HEK293 (cell line): ENCODE measurements at regions not wholly inside any gene's neighbourhood (a gene's known extent, or its start where the extent isn't known, plus 50 kb on each side); places are given as distances from the start of the nearest gene placed in this dataset.

ENCODE experiments used
- MYNN ChIP-seq: fragments of 450-650 bp; formaldehyde crosslinking; IDR thresholded peaks from 2 replicates; pipeline ENCODE4 v1.5.1; 2016; ENCODE audit warnings: missing biosample characterization, missing genetic modification characterization, borderline replicate concordance
- SETDB1 ChIP-seq: IDR thresholded peaks from one replicate; pipeline ENCODE4 v1.6.1; 2017; ENCODE audit warnings: mild to moderate bottlenecking, low read length, moderate library complexity, mixed read lengths; ENCODE audit not compliant: insufficient read length
- ZBTB7A ChIP-seq: fragments of 450-650 bp; formaldehyde crosslinking; IDR thresholded peaks from 2 replicates; pipeline ENCODE4 v1.5.1; 2016; ENCODE audit warnings: low read depth, missing biosample characterization, missing genetic modification characterization
- ZNF175 ChIP-seq: fragments of 450-650 bp; formaldehyde crosslinking; IDR thresholded peaks from 2 replicates; pipeline ENCODE4 v1.5.1; 2016; ENCODE audit warnings: missing biosample characterization, missing genetic modification characterization
- ZNF544 ChIP-seq: fragments of 450-650 bp; formaldehyde crosslinking; IDR thresholded peaks from 2 replicates; pipeline ENCODE4 v1.5.0; 2017; ENCODE audit warnings: missing biosample characterization, missing genetic modification characterization
- ZNF560 ChIP-seq: fragments of 450-650 bp; formaldehyde crosslinking; IDR thresholded peaks from 2 replicates; pipeline ENCODE4 v1.5.1; 2017; ENCODE audit warnings: missing biosample characterization, missing genetic modification characterization, borderline replicate concordance
- ZNF561 ChIP-seq: fragments of 450-650 bp; IDR thresholded peaks from 2 replicates; pipeline ENCODE4 v1.5.1; 2018; ENCODE audit warnings: missing biosample characterization, missing genetic modification characterization, borderline replicate concordance
- ZNF610 ChIP-seq: fragments of 450-650 bp; formaldehyde crosslinking; IDR thresholded peaks from 2 replicates; pipeline ENCODE4 v1.5.1; 2016; ENCODE audit warnings: missing biosample characterization, missing genetic modification characterization, borderline replicate concordance
- ZNF664 ChIP-seq: fragments of 450-650 bp; formaldehyde crosslinking; IDR thresholded peaks from 2 replicates; pipeline ENCODE4 v1.5.1; 2016; ENCODE audit warnings: missing biosample characterization, missing genetic modification characterization
- ZNF792 ChIP-seq: fragments of 450-650 bp; formaldehyde crosslinking; IDR thresholded peaks from 2 replicates; pipeline ENCODE4 v1.5.1; 2016; ENCODE audit warnings: missing biosample characterization, missing genetic modification characterization
- TF ChIP-seq, protein P1 (sequence below): fragments of 450-650 bp; formaldehyde crosslinking; IDR thresholded peaks from 2 replicates; pipeline ENCODE4 v1.5.1; 2016; ENCODE audit warnings: missing biosample characterization, missing genetic modification characterization
- TF ChIP-seq, protein P2 (sequence below): fragments of 450-650 bp; formaldehyde crosslinking; IDR thresholded peaks from 2 replicates; pipeline ENCODE4 v1.5.1; 2017; ENCODE audit warnings: missing biosample characterization, missing genetic modification characterization
- TF ChIP-seq, protein P3 (sequence below): IDR thresholded peaks from 2 replicates; pipeline ENCODE4 v1.6.1; 2011; ENCODE audit warnings: mild to moderate bottlenecking, low read depth, low read length, borderline replicate concordance
- TF ChIP-seq, protein P4 (sequence below): fragments of 450-650 bp; formaldehyde crosslinking; IDR thresholded peaks from 2 replicates; pipeline ENCODE4 v1.5.1; 2016; ENCODE audit warnings: missing biosample characterization, missing genetic modification characterization

DNA sequence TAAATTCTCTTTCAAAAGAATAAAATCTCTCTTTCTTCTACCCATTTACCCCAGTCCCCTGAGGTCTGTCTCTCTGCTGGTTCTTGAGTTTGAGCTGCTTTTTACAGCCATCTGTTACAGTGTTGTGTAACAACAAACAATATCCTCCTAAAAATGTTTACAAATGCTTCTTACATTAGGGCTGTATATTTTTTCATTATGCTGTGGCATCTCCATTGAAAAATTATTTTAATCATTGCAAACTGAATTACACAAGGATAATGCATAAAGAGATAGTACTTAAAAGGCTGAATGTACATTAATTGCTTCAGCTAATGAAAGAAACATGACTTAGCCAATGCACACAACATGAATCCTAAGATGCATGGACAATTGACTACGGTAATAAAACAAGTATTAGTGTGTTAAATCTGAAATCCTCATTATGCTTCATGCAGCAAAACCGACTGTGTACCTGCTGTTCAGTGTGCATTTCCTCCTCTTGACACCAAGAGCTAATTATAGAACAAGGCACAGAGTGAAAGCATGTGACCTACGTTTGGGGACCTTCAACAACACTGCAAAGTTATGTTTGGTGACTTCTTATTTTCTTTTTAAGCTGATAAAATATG, 181.7 kb upstream of the RHOBTB1 start:
- no peak for TF ChIP-seq ZNF544 (tag by site-specific recombination)
- TF ChIP-seq MYNN (tag by site-specific recombination): no peak
- TF ChIP-seq, protein P1, sequence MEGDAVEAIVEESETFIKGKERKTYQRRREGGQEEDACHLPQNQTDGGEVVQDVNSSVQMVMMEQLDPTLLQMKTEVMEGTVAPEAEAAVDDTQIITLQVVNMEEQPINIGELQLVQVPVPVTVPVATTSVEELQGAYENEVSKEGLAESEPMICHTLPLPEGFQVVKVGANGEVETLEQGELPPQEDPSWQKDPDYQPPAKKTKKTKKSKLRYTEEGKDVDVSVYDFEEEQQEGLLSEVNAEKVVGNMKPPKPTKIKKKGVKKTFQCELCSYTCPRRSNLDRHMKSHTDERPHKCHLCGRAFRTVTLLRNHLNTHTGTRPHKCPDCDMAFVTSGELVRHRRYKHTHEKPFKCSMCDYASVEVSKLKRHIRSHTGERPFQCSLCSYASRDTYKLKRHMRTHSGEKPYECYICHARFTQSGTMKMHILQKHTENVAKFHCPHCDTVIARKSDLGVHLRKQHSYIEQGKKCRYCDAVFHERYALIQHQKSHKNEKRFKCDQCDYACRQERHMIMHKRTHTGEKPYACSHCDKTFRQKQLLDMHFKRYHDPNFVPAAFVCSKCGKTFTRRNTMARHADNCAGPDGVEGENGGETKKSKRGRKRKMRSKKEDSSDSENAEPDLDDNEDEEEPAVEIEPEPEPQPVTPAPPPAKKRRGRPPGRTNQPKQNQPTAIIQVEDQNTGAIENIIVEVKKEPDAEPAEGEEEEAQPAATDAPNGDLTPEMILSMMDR (tag by site-specific recombination): no peak
- TF ChIP-seq, protein P2, sequence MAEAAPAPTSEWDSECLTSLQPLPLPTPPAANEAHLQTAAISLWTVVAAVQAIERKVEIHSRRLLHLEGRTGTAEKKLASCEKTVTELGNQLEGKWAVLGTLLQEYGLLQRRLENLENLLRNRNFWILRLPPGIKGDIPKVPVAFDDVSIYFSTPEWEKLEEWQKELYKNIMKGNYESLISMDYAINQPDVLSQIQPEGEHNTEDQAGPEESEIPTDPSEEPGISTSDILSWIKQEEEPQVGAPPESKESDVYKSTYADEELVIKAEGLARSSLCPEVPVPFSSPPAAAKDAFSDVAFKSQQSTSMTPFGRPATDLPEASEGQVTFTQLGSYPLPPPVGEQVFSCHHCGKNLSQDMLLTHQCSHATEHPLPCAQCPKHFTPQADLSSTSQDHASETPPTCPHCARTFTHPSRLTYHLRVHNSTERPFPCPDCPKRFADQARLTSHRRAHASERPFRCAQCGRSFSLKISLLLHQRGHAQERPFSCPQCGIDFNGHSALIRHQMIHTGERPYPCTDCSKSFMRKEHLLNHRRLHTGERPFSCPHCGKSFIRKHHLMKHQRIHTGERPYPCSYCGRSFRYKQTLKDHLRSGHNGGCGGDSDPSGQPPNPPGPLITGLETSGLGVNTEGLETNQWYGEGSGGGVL: no peak
- TF ChIP-seq, protein P3, sequence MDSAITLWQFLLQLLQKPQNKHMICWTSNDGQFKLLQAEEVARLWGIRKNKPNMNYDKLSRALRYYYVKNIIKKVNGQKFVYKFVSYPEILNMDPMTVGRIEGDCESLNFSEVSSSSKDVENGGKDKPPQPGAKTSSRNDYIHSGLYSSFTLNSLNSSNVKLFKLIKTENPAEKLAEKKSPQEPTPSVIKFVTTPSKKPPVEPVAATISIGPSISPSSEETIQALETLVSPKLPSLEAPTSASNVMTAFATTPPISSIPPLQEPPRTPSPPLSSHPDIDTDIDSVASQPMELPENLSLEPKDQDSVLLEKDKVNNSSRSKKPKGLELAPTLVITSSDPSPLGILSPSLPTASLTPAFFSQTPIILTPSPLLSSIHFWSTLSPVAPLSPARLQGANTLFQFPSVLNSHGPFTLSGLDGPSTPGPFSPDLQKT: no peak
- TF ChIP-seq ZNF560 (tag by site-specific recombination): no peak
- TF ChIP-seq ZNF561: no peak
- no peak for TF ChIP-seq ZNF792 (tag by site-specific recombination)
- TF ChIP-seq, protein P4, sequence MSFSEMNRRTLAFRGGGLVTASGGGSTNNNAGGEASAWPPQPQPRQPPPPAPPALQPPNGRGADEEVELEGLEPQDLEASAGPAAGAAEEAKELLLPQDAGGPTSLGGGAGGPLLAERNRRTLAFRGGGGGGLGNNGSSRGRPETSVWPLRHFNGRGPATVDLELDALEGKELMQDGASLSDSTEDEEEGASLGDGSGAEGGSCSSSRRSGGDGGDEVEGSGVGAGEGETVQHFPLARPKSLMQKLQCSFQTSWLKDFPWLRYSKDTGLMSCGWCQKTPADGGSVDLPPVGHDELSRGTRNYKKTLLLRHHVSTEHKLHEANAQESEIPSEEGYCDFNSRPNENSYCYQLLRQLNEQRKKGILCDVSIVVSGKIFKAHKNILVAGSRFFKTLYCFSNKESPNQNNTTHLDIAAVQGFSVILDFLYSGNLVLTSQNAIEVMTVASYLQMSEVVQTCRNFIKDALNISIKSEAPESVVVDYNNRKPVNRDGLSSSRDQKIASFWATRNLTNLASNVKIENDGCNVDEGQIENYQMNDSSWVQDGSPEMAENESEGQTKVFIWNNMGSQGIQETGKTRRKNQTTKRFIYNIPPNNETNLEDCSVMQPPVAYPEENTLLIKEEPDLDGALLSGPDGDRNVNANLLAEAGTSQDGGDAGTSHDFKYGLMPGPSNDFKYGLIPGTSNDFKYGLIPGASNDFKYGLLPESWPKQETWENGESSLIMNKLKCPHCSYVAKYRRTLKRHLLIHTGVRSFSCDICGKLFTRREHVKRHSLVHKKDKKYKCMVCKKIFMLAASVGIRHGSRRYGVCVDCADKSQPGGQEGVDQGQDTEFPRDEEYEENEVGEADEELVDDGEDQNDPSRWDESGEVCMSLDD (tag by site-specific recombination): no peak
- TF ChIP-seq ZBTB7A (tag by site-specific recombination): no peak
- TF ChIP-seq ZNF610 (tag by site-specific recombination): no peak
- no peak for TF ChIP-seq ZNF664 (tag by site-specific recombination)
- no peak for TF ChIP-seq ZNF175 (tag by site-specific recombination)
- no peak for TF ChIP-seq SETDB1
